ENCODE measurements at regions not wholly inside any gene's neighbourhood (a gene's known extent, or its start where the extent isn't known, plus 50 kb on each side); places are given as distances from the start of the nearest gene placed in this dataset.

- DNase-seq: no peak
- Histone ChIP-seq H3K27ac (no peak overlapping the region), H3K4me3 (no peak overlapping the region), H3K9me3 (no peaks in the 10 kb centered on the region), H3K27me3 (peaks cover 6% of the 10 kb centered on the region), H3K36me3 (no peaks in the 10 kb centered on the region), H3K4me1 (no peaks in the 10 kb centered on the region)
- 77 to 92% methylated on average over 7 to 9 of the region's 9 CpGs for WGBS, 2 donors (ENCODE audit: low coverage in 1 of 2)
- no peak for TF ChIP-seq EP300 (IDR thresholded peaks at IDR 0.05; ENCODE audit: low read depth)
- TF ChIP-seq CTCF (IDR thresholded peaks at IDR 0.05): no peak
- TF ChIP-seq POLR2A (IDR thresholded peaks at IDR 0.05): no peak
- no peak for TF ChIP-seq POLR2AphosphoS5 (IDR thresholded peaks at IDR 0.05)
- intact Hi-C loops (cut with DNase I; ENCODE audit: low total_unique reads): no loop called here
- in situ Hi-C loops (cut with MboI; ENCODE audit: low pct_ligation_motif_present in 1 of 4, low pct_unique_long_range_greater_than_20kb in 1 of 4, low sequenced_read_pairs in 3 of 4): no loop called here
These were observed 182.9 kb downstream of the NPHP4 start for GRCh38 chr1:5809207-5809788.

DNA sequence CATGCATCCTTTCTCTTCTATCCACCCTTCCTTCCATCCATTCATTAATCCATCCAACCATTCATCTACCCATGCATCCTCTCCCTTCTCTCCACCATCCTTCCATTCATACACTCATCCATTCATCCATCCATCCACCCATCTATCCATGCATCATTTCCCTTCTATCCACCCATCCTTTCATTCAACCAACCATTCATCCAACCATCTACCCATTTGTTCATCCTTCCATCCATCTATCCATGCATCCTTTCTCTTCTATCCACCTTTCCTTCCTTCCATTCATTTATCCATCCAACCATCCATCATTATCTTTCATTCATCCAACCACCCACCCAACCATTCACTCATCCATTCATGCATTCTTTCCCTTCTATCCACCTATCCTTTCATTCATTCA is 188.4 kb downstream of the NPHP4 start:
- H3K36me3 ChIP-seq: no peaks in the 10 kb centered on the region
- in situ Hi-C loops (cut with MboI; ENCODE audit: low pct_ligation_motif_present in 1 of 4, low pct_unique_long_range_greater_than_20kb in 1 of 4, low sequenced_read_pairs in 3 of 4): no loop called here

GRCh38 chr1:5802606-5803005 is 189.6 kb downstream of the NPHP4 start:
- no peak overlapping the region for H3K4me3 ChIP-seq
- intact Hi-C loops (cut with DNase I; ENCODE audit: low total_unique reads): no loop called here
- H3K27me3 ChIP-seq: peaks cover 3% of the 10 kb centered on the region
- TF ChIP-seq POLR2A (IDR thresholded peaks at IDR 0.05) (no peak), EP300 (IDR thresholded peaks at IDR 0.05; ENCODE audit: low read depth) (no peak), CTCF (IDR thresholded peaks at IDR 0.05) (no peak), POLR2AphosphoS5 (IDR thresholded peaks at IDR 0.05) (no peak)
- WGBS, 2 donors (ENCODE audit: low coverage in 1 of 2): 56% methylated on average over 1 of the region's 1 CpG; no CpG with 5 or more reads in 1 of the 2 donors
- H3K4me1 ChIP-seq: no peaks in the 10 kb centered on the region
- H3K27ac ChIP-seq: no peak overlapping the region
- H3K9me3 ChIP-seq: no peaks in the 10 kb centered on the region
- DNase-seq: no peak
- in situ Hi-C loops (cut with MboI; ENCODE audit: low pct_ligation_motif_present in 1 of 4, low pct_unique_long_range_greater_than_20kb in 1 of 4, low sequenced_read_pairs in 3 of 4): no loop called here
- H3K36me3 ChIP-seq: no peaks in the 10 kb centered on the region

More for the DNA sequence above, 188.4 kb downstream of the NPHP4 start:
- H3K4me3 ChIP-seq: no peak overlapping the region
- H3K27ac ChIP-seq: no peak overlapping the region
- TF ChIP-seq EP300 (IDR thresholded peaks at IDR 0.05; ENCODE audit: low read depth) (no peak), POLR2AphosphoS5 (IDR thresholded peaks at IDR 0.05) (no peak), CTCF (IDR thresholded peaks at IDR 0.05) (no peak), POLR2A (IDR thresholded peaks at IDR 0.05) (no peak)
- H3K27me3 ChIP-seq: no peaks in the 10 kb centered on the region
- DNase-seq: no peak
- no peaks in the 10 kb centered on the region for H3K9me3 ChIP-seq
- H3K4me1 ChIP-seq: no peaks in the 10 kb centered on the region
- intact Hi-C loops (cut with DNase I; ENCODE audit: low total_unique reads): no loop called here

DNA sequence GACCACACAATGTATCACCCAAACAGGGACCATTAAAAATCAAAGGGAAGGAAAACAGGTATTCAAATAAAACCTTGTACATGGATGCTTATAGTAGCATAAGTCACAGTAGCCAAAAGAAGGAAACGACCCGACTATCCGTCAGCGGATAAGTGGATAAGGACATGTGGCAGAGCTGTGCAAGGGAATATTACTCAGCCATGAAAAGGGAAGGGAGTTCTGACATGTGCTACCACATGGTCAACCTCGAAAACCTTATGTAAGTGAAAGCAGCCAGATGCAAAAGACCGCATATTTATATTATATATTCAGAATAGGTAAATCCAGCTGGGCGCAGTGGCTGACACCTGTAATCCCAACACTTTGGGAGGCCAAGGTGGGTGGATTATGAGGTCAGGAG is 193.3 kb downstream of the NPHP4 start:
- WGBS, 2 donors (ENCODE audit: low coverage in 1 of 2): 85 to 94% methylated on average over 5 to 7 of the region's 7 CpGs
- in situ Hi-C loops (cut with MboI; ENCODE audit: low pct_ligation_motif_present in 1 of 4, low pct_unique_long_range_greater_than_20kb in 1 of 4, low sequenced_read_pairs in 3 of 4): no loop called here
- H3K36me3 ChIP-seq: no peaks in the 10 kb centered on the region
- H3K27me3 ChIP-seq: peaks cover 3% of the 10 kb centered on the region
- no peaks in the 10 kb centered on the region for H3K9me3 ChIP-seq
- no peak overlapping the region for H3K27ac ChIP-seq
- TF ChIP-seq EP300 (IDR thresholded peaks at IDR 0.05; ENCODE audit: low read depth) (no peak), POLR2A (IDR thresholded peaks at IDR 0.05) (no peak), POLR2AphosphoS5 (IDR thresholded peaks at IDR 0.05) (no peak)
- no peaks in the 10 kb centered on the region for H3K4me1 ChIP-seq
- H3K4me3 ChIP-seq: no peak overlapping the region
- intact Hi-C loops (cut with DNase I; ENCODE audit: low total_unique reads): no loop called here
- DNase-seq: no peak
